HEK293 (cell line): ENCODE measurements at regions not wholly inside any gene's neighbourhood (a gene's known extent, or its start where the extent isn't known, plus 50 kb on each side); places are given as distances from the start of the nearest gene placed in this dataset.

Source experiments
- EGR2 ChIP-seq: fragments of 450-650 bp; formaldehyde crosslinking; IDR thresholded peaks from 2 replicates; pipeline ENCODE4 v1.5.1; 2016; ENCODE audit warnings: low read depth, missing biosample characterization, missing genetic modification characterization
- ZNF571 ChIP-seq: fragments of 450-650 bp; formaldehyde crosslinking; IDR thresholded peaks from 2 replicates; pipeline ENCODE4 v1.5.0; 2017; ENCODE audit warnings: missing biosample characterization, missing genetic modification characterization
- TF ChIP-seq, protein P1 (sequence below): fragments of 450-650 bp; formaldehyde crosslinking; IDR thresholded peaks from 2 replicates; pipeline ENCODE4 v1.5.1; 2016; ENCODE audit warnings: missing biosample characterization, missing genetic modification characterization
- TF ChIP-seq, protein P2 (sequence below): fragments of 450-650 bp; formaldehyde crosslinking; IDR thresholded peaks from 2 replicates; pipeline ENCODE4 v1.5.1; 2016; ENCODE audit warnings: missing biosample characterization, missing genetic modification characterization, borderline replicate concordance
- TF ChIP-seq, protein P3 (sequence below): fragments of 450-650 bp; formaldehyde crosslinking; IDR thresholded peaks from 2 replicates; pipeline ENCODE4 v1.5.1; 2016; ENCODE audit warnings: missing biosample characterization, missing genetic modification characterization
- TF ChIP-seq, protein P4 (sequence below): fragments of 450-650 bp; formaldehyde crosslinking; IDR thresholded peaks from 2 replicates; pipeline ENCODE4 v1.5.1; 2016; ENCODE audit warnings: missing biosample characterization, missing genetic modification characterization
- TF ChIP-seq, protein P5 (sequence below): fragments of 450-650 bp; formaldehyde crosslinking; IDR thresholded peaks from 2 replicates; pipeline ENCODE4 v1.5.1; 2016; ENCODE audit warnings: missing biosample characterization, missing genetic modification characterization, low read depth

DNA sequence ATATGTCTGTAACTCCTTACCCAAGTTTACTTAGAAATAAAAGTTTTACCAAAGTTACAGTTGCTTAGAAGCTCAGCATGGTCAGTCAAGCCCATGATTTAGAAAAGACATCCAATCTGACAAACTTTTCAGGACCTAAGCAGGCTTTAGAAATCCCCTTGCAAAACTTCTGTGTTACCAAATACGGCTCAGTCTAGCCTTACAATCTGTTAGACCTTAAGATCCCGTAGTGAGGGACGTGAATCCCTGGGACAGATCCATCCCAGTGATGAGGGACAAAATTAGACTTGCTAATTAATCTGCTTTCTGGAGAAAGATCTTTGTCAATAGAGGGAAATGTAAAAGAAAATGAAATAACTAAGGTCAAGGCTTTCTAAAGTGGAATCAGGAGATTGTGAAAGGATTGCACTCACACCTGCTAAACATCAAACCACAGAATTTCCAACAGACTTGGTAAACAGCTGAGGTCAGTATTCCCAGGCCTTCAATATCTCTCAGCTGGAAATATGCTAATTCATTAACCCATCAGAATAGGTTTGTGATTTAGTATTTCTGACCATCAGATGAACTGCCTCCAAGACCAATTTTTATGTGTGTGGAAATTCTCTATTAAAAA is 375.3 kb downstream of the DUSP10 start:
- TF ChIP-seq, protein P1, sequence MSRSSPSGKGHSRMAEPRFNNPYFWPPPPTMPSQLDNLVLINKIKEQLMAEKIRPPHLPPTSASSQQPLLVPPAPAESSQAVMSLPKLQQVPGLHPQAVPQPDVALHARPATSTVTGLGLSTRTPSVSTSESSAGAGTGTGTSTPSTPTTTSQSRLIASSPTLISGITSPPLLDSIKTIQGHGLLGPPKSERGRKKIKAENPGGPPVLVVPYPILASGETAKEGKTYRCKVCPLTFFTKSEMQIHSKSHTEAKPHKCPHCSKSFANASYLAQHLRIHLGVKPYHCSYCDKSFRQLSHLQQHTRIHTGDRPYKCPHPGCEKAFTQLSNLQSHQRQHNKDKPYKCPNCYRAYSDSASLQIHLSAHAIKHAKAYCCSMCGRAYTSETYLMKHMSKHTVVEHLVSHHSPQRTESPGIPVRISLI (tag by site-specific recombination): no peak
- TF ChIP-seq, protein P2, sequence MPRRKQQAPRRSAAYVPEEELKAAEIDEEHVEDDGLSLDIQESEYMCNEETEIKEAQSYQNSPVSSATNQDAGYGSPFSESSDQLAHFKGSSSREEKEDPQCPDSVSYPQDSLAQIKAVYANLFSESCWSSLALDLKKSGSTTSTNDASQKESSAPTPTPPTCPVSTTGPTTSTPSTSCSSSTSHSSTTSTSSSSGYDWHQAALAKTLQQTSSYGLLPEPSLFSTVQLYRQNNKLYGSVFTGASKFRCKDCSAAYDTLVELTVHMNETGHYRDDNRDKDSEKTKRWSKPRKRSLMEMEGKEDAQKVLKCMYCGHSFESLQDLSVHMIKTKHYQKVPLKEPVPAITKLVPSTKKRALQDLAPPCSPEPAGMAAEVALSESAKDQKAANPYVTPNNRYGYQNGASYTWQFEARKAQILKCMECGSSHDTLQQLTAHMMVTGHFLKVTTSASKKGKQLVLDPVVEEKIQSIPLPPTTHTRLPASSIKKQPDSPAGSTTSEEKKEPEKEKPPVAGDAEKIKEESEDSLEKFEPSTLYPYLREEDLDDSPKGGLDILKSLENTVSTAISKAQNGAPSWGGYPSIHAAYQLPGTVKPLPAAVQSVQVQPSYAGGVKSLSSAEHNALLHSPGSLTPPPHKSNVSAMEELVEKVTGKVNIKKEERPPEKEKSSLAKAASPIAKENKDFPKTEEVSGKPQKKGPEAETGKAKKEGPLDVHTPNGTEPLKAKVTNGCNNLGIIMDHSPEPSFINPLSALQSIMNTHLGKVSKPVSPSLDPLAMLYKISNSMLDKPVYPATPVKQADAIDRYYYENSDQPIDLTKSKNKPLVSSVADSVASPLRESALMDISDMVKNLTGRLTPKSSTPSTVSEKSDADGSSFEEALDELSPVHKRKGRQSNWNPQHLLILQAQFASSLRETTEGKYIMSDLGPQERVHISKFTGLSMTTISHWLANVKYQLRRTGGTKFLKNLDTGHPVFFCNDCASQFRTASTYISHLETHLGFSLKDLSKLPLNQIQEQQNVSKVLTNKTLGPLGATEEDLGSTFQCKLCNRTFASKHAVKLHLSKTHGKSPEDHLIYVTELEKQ (tag by site-specific recombination): no peak
- TF ChIP-seq, protein P3, sequence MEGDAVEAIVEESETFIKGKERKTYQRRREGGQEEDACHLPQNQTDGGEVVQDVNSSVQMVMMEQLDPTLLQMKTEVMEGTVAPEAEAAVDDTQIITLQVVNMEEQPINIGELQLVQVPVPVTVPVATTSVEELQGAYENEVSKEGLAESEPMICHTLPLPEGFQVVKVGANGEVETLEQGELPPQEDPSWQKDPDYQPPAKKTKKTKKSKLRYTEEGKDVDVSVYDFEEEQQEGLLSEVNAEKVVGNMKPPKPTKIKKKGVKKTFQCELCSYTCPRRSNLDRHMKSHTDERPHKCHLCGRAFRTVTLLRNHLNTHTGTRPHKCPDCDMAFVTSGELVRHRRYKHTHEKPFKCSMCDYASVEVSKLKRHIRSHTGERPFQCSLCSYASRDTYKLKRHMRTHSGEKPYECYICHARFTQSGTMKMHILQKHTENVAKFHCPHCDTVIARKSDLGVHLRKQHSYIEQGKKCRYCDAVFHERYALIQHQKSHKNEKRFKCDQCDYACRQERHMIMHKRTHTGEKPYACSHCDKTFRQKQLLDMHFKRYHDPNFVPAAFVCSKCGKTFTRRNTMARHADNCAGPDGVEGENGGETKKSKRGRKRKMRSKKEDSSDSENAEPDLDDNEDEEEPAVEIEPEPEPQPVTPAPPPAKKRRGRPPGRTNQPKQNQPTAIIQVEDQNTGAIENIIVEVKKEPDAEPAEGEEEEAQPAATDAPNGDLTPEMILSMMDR (tag by site-specific recombination): no peak
- TF ChIP-seq, protein P4, sequence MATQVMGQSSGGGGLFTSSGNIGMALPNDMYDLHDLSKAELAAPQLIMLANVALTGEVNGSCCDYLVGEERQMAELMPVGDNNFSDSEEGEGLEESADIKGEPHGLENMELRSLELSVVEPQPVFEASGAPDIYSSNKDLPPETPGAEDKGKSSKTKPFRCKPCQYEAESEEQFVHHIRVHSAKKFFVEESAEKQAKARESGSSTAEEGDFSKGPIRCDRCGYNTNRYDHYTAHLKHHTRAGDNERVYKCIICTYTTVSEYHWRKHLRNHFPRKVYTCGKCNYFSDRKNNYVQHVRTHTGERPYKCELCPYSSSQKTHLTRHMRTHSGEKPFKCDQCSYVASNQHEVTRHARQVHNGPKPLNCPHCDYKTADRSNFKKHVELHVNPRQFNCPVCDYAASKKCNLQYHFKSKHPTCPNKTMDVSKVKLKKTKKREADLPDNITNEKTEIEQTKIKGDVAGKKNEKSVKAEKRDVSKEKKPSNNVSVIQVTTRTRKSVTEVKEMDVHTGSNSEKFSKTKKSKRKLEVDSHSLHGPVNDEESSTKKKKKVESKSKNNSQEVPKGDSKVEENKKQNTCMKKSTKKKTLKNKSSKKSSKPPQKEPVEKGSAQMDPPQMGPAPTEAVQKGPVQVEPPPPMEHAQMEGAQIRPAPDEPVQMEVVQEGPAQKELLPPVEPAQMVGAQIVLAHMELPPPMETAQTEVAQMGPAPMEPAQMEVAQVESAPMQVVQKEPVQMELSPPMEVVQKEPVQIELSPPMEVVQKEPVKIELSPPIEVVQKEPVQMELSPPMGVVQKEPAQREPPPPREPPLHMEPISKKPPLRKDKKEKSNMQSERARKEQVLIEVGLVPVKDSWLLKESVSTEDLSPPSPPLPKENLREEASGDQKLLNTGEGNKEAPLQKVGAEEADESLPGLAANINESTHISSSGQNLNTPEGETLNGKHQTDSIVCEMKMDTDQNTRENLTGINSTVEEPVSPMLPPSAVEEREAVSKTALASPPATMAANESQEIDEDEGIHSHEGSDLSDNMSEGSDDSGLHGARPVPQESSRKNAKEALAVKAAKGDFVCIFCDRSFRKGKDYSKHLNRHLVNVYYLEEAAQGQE (tag by site-specific recombination): no peak
- TF ChIP-seq, protein P5, sequence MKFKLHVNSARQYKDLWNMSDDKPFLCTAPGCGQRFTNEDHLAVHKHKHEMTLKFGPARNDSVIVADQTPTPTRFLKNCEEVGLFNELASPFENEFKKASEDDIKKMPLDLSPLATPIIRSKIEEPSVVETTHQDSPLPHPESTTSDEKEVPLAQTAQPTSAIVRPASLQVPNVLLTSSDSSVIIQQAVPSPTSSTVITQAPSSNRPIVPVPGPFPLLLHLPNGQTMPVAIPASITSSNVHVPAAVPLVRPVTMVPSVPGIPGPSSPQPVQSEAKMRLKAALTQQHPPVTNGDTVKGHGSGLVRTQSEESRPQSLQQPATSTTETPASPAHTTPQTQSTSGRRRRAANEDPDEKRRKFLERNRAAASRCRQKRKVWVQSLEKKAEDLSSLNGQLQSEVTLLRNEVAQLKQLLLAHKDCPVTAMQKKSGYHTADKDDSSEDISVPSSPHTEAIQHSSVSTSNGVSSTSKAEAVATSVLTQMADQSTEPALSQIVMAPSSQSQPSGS (tag by site-specific recombination): no peak
- no peak for TF ChIP-seq ZNF571 (tag by site-specific recombination)
- no peak for TF ChIP-seq EGR2
